HG02610 (cell line): ENCODE measurements at regions not wholly inside any gene's neighbourhood (a gene's known extent, or its start where the extent isn't known, plus 50 kb on each side); places are given as distances from the start of the nearest gene placed in this dataset.

ENCODE experiments used
- ATAC-seq: cut with Tn5 transposase; IDR thresholded peaks from one replicate; pipeline ENCODE4 v1.9.1; 2021; ENCODE audit warnings: mild to moderate bottlenecking, moderate library complexity; ENCODE audit not compliant: unreplicated experiment

GRCh38 chr15:39108021-39108420 lies 472.9 kb upstream of the THBS1 start:
- ATAC-seq: no peak

- ATAC-seq: no peak
Observed at GRCh38 chr15:39110336-39110735, 470.5 kb upstream of the THBS1 start.

- no peak for ATAC-seq
Observed at GRCh38 chr15:39110746-39111145, 470.1 kb upstream of the THBS1 start.

GRCh38 chr15:39113741-39114140 lies 467.1 kb upstream of the THBS1 start:
- ATAC-seq: no peak

- no peak for ATAC-seq
Observed at GRCh38 chr15:39114690-39115378, 466.0 kb upstream of the THBS1 start.

GRCh38 chr15:39115379-39116057 lies 465.4 kb upstream of the THBS1 start:
- no peak for ATAC-seq

- no peak for ATAC-seq
Observed at GRCh38 chr15:39118510-39118909, 462.4 kb upstream of the THBS1 start.

- ATAC-seq: no peak
Observed at GRCh38 chr15:39124155-39124552, 456.7 kb upstream of the THBS1 start.

- ATAC-seq: no peak
Observed at GRCh38 chr15:39124553-39125171, 456.2 kb upstream of the THBS1 start.

GRCh38 chr15:39125226-39125625 lies 455.7 kb upstream of the THBS1 start:
- ATAC-seq: no peak

- ATAC-seq: no peak
Observed at GRCh38 chr15:39125904-39126303, 455.0 kb upstream of the THBS1 start.

- ATAC-seq: no peak
Observed at GRCh38 chr15:39127151-39127790, 453.6 kb upstream of the THBS1 start.

- ATAC-seq: no peak
Observed at GRCh38 chr15:39127925-39128617, 452.8 kb upstream of the THBS1 start.

GRCh38 chr15:39128746-39129145 lies 452.1 kb upstream of the THBS1 start:
- no peak for ATAC-seq

- ATAC-seq: no peak
Observed at GRCh38 chr15:39130556-39131379, 450.1 kb upstream of the THBS1 start.

GRCh38 chr15:39131609-39132008 lies 449.3 kb upstream of the THBS1 start:
- ATAC-seq: no peak

GRCh38 chr15:39132070-39132469 lies 448.8 kb upstream of the THBS1 start:
- no peak for ATAC-seq

- ATAC-seq: no peak
Observed at GRCh38 chr15:39132954-39133600, 447.8 kb upstream of the THBS1 start.

GRCh38 chr15:39134282-39134681 lies 446.6 kb upstream of the THBS1 start:
- no peak for ATAC-seq

GRCh38 chr15:39135989-39136388 lies 444.9 kb upstream of the THBS1 start:
- ATAC-seq: no peak
